ENCODE measurements at regions not wholly inside any gene's neighbourhood (a gene's known extent, or its start where the extent isn't known, plus 50 kb on each side); places are given as distances from the start of the nearest gene placed in this dataset.

DNA sequence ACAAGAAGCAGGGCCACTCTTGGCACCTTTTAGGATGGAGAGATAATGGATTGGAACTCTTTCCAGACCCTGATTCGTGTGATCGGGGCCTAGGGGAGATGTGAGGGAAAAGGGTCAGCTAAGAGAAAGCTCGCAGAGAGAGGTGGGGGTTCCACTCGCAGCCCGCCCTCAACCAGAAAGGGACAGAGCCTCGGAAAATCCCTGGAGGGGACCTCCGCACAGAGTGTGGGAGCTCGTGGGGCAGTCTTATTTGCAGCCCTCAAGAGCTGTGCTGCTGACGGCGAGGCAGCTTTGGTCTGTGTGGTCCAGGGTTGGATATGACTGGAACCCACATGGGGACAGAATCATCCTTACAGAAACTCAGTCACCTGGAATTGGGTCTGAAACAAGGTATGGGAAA, 184.3 kb upstream of the PMEPA1 start:
- TF ChIP-seq POLR2AphosphoS5 (IDR thresholded peaks at IDR 0.05; ENCODE audit: low read depth, low read length) (no peak), TAF1 (IDR thresholded peaks at IDR 0.05; ENCODE audit: borderline replicate concordance, insufficient read depth, low read length) (no peak), FOXP2 (optimal IDR thresholded peaks at IDR 0.05; ENCODE audit: borderline replicate concordance, extremely low read depth, extremely low read length, insufficient read depth) (no peak), SIN3A (IDR thresholded peaks at IDR 0.05; ENCODE audit: borderline replicate concordance, insufficient read depth, low read length) (no peak)
- TF ChIP-seq, protein P1, sequence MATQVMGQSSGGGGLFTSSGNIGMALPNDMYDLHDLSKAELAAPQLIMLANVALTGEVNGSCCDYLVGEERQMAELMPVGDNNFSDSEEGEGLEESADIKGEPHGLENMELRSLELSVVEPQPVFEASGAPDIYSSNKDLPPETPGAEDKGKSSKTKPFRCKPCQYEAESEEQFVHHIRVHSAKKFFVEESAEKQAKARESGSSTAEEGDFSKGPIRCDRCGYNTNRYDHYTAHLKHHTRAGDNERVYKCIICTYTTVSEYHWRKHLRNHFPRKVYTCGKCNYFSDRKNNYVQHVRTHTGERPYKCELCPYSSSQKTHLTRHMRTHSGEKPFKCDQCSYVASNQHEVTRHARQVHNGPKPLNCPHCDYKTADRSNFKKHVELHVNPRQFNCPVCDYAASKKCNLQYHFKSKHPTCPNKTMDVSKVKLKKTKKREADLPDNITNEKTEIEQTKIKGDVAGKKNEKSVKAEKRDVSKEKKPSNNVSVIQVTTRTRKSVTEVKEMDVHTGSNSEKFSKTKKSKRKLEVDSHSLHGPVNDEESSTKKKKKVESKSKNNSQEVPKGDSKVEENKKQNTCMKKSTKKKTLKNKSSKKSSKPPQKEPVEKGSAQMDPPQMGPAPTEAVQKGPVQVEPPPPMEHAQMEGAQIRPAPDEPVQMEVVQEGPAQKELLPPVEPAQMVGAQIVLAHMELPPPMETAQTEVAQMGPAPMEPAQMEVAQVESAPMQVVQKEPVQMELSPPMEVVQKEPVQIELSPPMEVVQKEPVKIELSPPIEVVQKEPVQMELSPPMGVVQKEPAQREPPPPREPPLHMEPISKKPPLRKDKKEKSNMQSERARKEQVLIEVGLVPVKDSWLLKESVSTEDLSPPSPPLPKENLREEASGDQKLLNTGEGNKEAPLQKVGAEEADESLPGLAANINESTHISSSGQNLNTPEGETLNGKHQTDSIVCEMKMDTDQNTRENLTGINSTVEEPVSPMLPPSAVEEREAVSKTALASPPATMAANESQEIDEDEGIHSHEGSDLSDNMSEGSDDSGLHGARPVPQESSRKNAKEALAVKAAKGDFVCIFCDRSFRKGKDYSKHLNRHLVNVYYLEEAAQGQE (IDR thresholded peaks at IDR 0.05; ENCODE audit: insufficient read depth in 1 of 2, low read depth in 2 of 2, low read length in 2 of 2) = no peak

DNA sequence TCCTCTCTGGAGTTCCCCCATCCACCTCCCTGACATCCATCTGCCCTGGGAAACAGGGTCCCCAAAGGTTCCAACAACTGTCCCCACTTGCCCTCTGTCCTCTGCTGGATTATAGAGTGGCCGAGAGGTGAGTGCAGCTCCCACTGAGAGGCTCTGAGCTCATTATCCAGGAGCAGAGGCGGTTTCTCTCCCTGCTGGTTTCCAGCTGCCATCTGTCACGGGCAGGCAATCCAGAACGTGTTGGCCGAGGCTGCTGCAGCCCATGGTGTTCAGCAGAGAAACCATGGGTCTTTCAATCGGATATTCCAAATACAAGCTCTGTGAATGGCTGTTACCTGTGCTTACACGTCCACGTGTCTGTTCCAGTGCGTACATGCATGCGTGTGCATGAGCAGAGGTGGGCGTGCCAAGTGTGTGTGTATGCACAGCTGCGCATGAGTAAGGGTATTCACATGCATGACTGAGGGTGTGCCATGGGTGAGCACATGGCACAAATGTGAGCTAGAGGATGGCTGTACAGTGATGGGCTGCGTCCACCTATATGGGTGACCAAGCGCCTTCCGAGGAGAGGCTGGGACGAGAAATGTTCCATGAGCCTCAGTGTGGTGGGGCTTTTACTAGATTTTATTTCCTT, 183.7 kb upstream of the PMEPA1 start:
- TF ChIP-seq SIN3A (IDR thresholded peaks at IDR 0.05; ENCODE audit: borderline replicate concordance, insufficient read depth, low read length) (no peak), TAF1 (IDR thresholded peaks at IDR 0.05; ENCODE audit: borderline replicate concordance, insufficient read depth, low read length) (no peak), FOXP2 (optimal IDR thresholded peaks at IDR 0.05; ENCODE audit: borderline replicate concordance, extremely low read depth, extremely low read length, insufficient read depth) (no peak), POLR2AphosphoS5 (IDR thresholded peaks at IDR 0.05; ENCODE audit: low read depth, low read length) (no peak)
- TF ChIP-seq, protein P1 (IDR thresholded peaks at IDR 0.05; ENCODE audit: insufficient read depth in 1 of 2, low read depth in 2 of 2, low read length in 2 of 2) = no peak

- TF ChIP-seq SIN3A (IDR thresholded peaks at IDR 0.05; ENCODE audit: borderline replicate concordance, insufficient read depth, low read length) (no peak), FOXP2 (optimal IDR thresholded peaks at IDR 0.05; ENCODE audit: borderline replicate concordance, extremely low read depth, extremely low read length, insufficient read depth) (no peak), POLR2AphosphoS5 (IDR thresholded peaks at IDR 0.05; ENCODE audit: low read depth, low read length) (no peak), TAF1 (IDR thresholded peaks at IDR 0.05; ENCODE audit: borderline replicate concordance, insufficient read depth, low read length) (no peak)
- TF ChIP-seq, protein P1 (IDR thresholded peaks at IDR 0.05; ENCODE audit: insufficient read depth in 1 of 2, low read depth in 2 of 2, low read length in 2 of 2) = no peak
These were observed 182.7 kb upstream of the PMEPA1 start for GRCh38 chr20:57892471-57892870.

- no peak for TF ChIP-seq TAF1 (IDR thresholded peaks at IDR 0.05; ENCODE audit: borderline replicate concordance, insufficient read depth, low read length)
- no peak for TF ChIP-seq FOXP2 (optimal IDR thresholded peaks at IDR 0.05; ENCODE audit: borderline replicate concordance, extremely low read depth, extremely low read length, insufficient read depth)
- no peak for TF ChIP-seq POLR2AphosphoS5 (IDR thresholded peaks at IDR 0.05; ENCODE audit: low read depth, low read length)
- TF ChIP-seq, protein P1 (IDR thresholded peaks at IDR 0.05; ENCODE audit: insufficient read depth in 1 of 2, low read depth in 2 of 2, low read length in 2 of 2) = no peak
- TF ChIP-seq SIN3A (IDR thresholded peaks at IDR 0.05; ENCODE audit: borderline replicate concordance, insufficient read depth, low read length) = no peak
These were observed 181.2 kb upstream of the PMEPA1 start for GRCh38 chr20:57891014-57891413.
